GM12875 (cell line): ENCODE measurements at regions not wholly inside any gene's neighbourhood (a gene's known extent, or its start where the extent isn't known, plus 50 kb on each side); places are given as distances from the start of the nearest gene placed in this dataset.

Source experiments
- H3K4me3 ChIP-seq: one replicate; pipeline ENCODE4 v1.5.1; 2011; ENCODE audit warnings: low read depth, low read length, control low read depth
- CTCF ChIP-seq: IDR thresholded peaks from 2 replicates; pipeline ENCODE4 v1.5.1; 2011; ENCODE audit warnings: low read depth, mild to moderate bottlenecking, control low read depth, inconsistent platforms, low read length, moderate library complexity, borderline replicate concordance; ENCODE audit not compliant: insufficient read depth

- TF ChIP-seq CTCF, result no peak
- H3K4me3 ChIP-seq, result no peak overlapping the region
Measured at GRCh38 chr3:150259526-150260397, 148.3 kb upstream of the TSC22D2 start.

GRCh38 chr3:150256782-150257181, 151.3 kb upstream of the TSC22D2 start:
- no peak for TF ChIP-seq CTCF
- H3K4me3 ChIP-seq, result no peak overlapping the region

- H3K4me3 ChIP-seq, result no peak overlapping the region
- no peak for TF ChIP-seq CTCF
Measured at GRCh38 chr3:150256318-150256717, 151.8 kb upstream of the TSC22D2 start.

- no peak overlapping the region for H3K4me3 ChIP-seq
- TF ChIP-seq CTCF, result no peak
Measured at GRCh38 chr3:150255826-150256225, 152.3 kb upstream of the TSC22D2 start.

- TF ChIP-seq CTCF, result no peak
- no peak overlapping the region for H3K4me3 ChIP-seq
Measured at GRCh38 chr3:150255413-150255812, 152.7 kb upstream of the TSC22D2 start.

- H3K4me3 ChIP-seq, result no peak overlapping the region
- TF ChIP-seq CTCF, result no peak
Measured at GRCh38 chr3:150254309-150254708, 153.8 kb upstream of the TSC22D2 start.

GRCh38 chr3:150253622-150254021, 154.5 kb upstream of the TSC22D2 start:
- no peak overlapping the region for H3K4me3 ChIP-seq
- TF ChIP-seq CTCF, result no peak
